ENCODE measurements at regions not wholly inside any gene's neighbourhood (a gene's known extent, or its start where the extent isn't known, plus 50 kb on each side); places are given as distances from the start of the nearest gene placed in this dataset.

- Histone ChIP-seq H3K27me3 (ENCODE audit: control insufficient read depth, insufficient read depth, low read length) (no peaks in the 10 kb centered on the region), H3K36me3 (ENCODE audit: control insufficient read depth, insufficient read depth, low read length) (no peaks in the 10 kb centered on the region), H3K4me3 (ENCODE audit: low read depth, low read length) (no peak overlapping the region)
- FAIRE-seq = no peak
- TF ChIP-seq CTCF (IDR thresholded peaks at IDR 0.05; ENCODE audit: insufficient read depth, low read length, severe bottlenecking) = no peak
- DNase-seq (ENCODE audit: low read depth) = no peak
These were observed 160.5 kb downstream of the TBX22 start for GRCh38 chrX:80174925-80175574.

- no peak for TF ChIP-seq CTCF (IDR thresholded peaks at IDR 0.05; ENCODE audit: insufficient read depth, low read length, severe bottlenecking)
- Histone ChIP-seq H3K36me3 (ENCODE audit: control insufficient read depth, insufficient read depth, low read length) (no peaks in the 10 kb centered on the region), H3K27me3 (ENCODE audit: control insufficient read depth, insufficient read depth, low read length) (no peaks in the 10 kb centered on the region), H3K4me3 (ENCODE audit: low read depth, low read length) (no peak overlapping the region)
- FAIRE-seq (no peak), DNase-seq (ENCODE audit: low read depth) (no peak)
These were observed 166.5 kb downstream of the TBX22 start for GRCh38 chrX:80181079-80181478.

DNA sequence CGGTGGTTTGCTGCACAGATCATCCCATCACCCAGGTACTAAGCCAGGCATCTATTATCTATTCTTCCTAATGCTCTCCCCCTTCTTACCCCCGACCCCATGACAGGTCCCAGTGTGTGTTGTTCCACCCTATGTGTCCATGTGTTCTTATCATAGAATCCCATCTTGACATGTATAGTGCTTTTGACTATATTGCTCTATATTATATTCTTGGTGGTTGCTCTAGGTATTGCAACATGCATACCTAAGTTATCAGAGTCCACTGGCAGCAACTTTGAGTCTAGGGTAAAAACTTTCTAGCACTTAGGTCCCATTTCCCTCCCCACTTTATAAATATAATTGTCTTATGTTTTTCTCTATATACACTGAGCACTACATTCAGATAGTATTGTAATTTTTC lies 170.3 kb downstream of the TBX22 start:
- Histone ChIP-seq H3K36me3 (ENCODE audit: control insufficient read depth, insufficient read depth, low read length) (no peaks in the 10 kb centered on the region), H3K27me3 (ENCODE audit: control insufficient read depth, insufficient read depth, low read length) (no peaks in the 10 kb centered on the region), H3K4me3 (ENCODE audit: low read depth, low read length) (no peak overlapping the region)
- no peak for DNase-seq (ENCODE audit: low read depth)
- TF ChIP-seq CTCF (IDR thresholded peaks at IDR 0.05; ENCODE audit: insufficient read depth, low read length, severe bottlenecking) = no peak
- no peak for FAIRE-seq

DNA sequence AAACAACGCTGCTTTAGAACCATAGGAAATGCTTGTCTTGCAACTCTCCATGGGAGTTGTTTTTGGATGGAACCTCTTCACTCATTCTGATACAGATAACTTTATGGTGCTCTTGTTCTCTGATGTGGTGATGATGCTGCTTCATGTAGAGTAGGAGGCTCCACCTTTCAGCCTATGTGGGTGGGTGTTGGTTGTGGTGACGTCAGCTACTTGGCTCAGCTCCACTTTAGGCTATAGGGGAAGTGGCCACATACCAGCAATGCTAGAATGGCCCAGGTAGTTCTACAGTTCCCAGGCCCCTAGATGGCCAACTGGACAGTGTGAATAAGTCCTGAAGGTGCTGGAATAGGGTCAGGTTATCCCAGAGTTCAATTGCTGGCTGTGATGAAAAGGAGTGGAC lies 192.1 kb downstream of the TBX22 start:
- TF ChIP-seq CTCF (IDR thresholded peaks at IDR 0.05; ENCODE audit: insufficient read depth, low read length, severe bottlenecking) = no peak
- FAIRE-seq = no peak
- no peak overlapping the region for H3K4me3 ChIP-seq (ENCODE audit: low read depth, low read length)

DNA sequence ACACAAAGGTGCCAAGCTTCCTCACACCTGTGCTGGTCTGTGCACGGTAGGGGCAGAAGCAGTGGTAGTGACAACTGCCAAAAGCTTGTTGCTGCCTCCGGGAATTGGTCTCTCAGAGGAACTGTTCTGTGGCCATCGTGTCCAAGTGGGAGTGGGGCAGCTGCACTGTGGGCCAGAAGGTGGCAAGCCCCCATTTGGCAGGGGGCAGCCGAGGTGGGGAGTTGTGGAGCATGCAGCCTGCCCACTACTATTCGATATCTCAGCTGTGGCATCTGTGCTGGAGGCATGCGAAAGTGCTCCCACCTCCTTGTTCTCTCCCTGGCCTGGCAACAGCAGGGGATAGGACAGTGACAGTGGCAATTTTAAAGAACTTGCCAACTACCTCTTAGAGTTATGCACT lies 192.8 kb downstream of the TBX22 start:
- Histone ChIP-seq H3K4me3 (ENCODE audit: low read depth, low read length) (no peak overlapping the region), H3K36me3 (ENCODE audit: control insufficient read depth, insufficient read depth, low read length) (no peaks in the 10 kb centered on the region), H3K27me3 (ENCODE audit: control insufficient read depth, insufficient read depth, low read length) (no peaks in the 10 kb centered on the region)
- no peak for TF ChIP-seq CTCF (IDR thresholded peaks at IDR 0.05; ENCODE audit: insufficient read depth, low read length, severe bottlenecking)
- FAIRE-seq = no peak
- DNase-seq (ENCODE audit: low read depth) = no peak

More for the DNA sequence above, 192.1 kb downstream of the TBX22 start:
- Histone ChIP-seq H3K27me3 (ENCODE audit: control insufficient read depth, insufficient read depth, low read length) (no peaks in the 10 kb centered on the region), H3K36me3 (ENCODE audit: control insufficient read depth, insufficient read depth, low read length) (no peaks in the 10 kb centered on the region)
- no peak for DNase-seq (ENCODE audit: low read depth)

DNA sequence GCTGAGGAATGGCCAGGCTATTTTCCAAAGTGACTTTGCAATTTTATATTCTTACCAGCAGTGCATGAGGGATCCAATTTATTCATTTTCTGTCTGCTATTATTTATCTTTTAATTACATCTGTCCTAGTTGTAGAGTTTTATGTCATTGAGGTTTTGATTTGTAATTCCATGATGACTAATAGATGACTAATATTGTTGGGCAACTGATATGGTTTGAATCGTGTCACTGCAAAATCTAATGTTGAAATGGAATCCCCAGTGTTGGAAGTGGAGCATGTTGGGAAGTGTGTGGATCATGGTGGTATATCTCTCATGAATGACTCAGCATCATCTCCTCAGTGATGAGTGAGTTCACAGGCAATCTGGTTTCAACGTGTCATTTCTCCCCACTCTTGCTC lies 201.5 kb downstream of the TBX22 start:
- FAIRE-seq = peak; percentile 79
- Histone ChIP-seq H3K27me3 (ENCODE audit: control insufficient read depth, insufficient read depth, low read length) (no peaks in the 10 kb centered on the region), H3K4me3 (ENCODE audit: low read depth, low read length) (no peak overlapping the region), H3K36me3 (ENCODE audit: control insufficient read depth, insufficient read depth, low read length) (no peaks in the 10 kb centered on the region)
- peak; percentile 87 for DNase-seq (ENCODE audit: low read depth)
- no peak for TF ChIP-seq CTCF (IDR thresholded peaks at IDR 0.05; ENCODE audit: insufficient read depth, low read length, severe bottlenecking)

Measured in bronchial epithelial cell (primary cell).